Stimulated activated naive CD8-positive, alpha-beta T cell treated with anti-CD3 and anti-CD28 coated beads, Interleukin-15, Interleukin-2, amounts not matched to agents 100 ng/mL and 50 ng/mL, for 24 hours (primary cell): ENCODE measurements at regions not wholly inside any gene's neighbourhood (a gene's known extent, or its start where the extent isn't known, plus 50 kb on each side); places are given as distances from the start of the nearest gene placed in this dataset.

Experiments used
- H3K27ac Mint-ChIP-seq: one replicate; pipeline ENCODE4 v1.8.0; 2021; ENCODE audit warnings: mild to moderate bottlenecking, mixed read lengths
- H3K27me3 Mint-ChIP-seq: one replicate; pipeline ENCODE4 v1.8.0; 2021; ENCODE audit warnings: mixed read lengths
- H3K36me3 Mint-ChIP-seq: one replicate; pipeline ENCODE4 v1.8.0; 2021; ENCODE audit warnings: low read depth, mixed read lengths
- H3K4me1 Mint-ChIP-seq: one replicate; pipeline ENCODE4 v1.8.0; 2021; ENCODE audit warnings: low read depth, mixed read lengths
- H3K4me3 Mint-ChIP-seq: one replicate; pipeline ENCODE4 v1.8.0; 2021; ENCODE audit warnings: mild to moderate bottlenecking, mixed read lengths
- H3K9me3 Mint-ChIP-seq: one replicate; pipeline ENCODE4 v1.8.0; 2021; ENCODE audit warnings: mixed read lengths

- H3K27me3 Mint-ChIP-seq = no peaks in the 10 kb centered on the region
- H3K36me3 Mint-ChIP-seq = no peaks in the 10 kb centered on the region
- H3K27ac Mint-ChIP-seq = no peak overlapping the region
- no peaks in the 10 kb centered on the region for H3K4me1 Mint-ChIP-seq
- no peak overlapping the region for H3K4me3 Mint-ChIP-seq
- H3K9me3 Mint-ChIP-seq = peaks cover 4% of the 10 kb centered on the region
Observed at GRCh38 chr9:118984607-118985006, 384.6 kb downstream of the BRINP1 start.

- Mint-ChIP-seq H3K4me3 (no peak overlapping the region), H3K9me3 (peaks cover 8% of the 10 kb centered on the region)
Observed at GRCh38 chr9:118985851-118986250, 383.4 kb downstream of the BRINP1 start.

GRCh38 chr9:118987167-118987566, 382.1 kb downstream of the BRINP1 start:
- no peak overlapping the region for H3K4me3 Mint-ChIP-seq
- peaks cover 8% of the 10 kb centered on the region for H3K9me3 Mint-ChIP-seq
- no peak overlapping the region for H3K27ac Mint-ChIP-seq
- H3K27me3 Mint-ChIP-seq = no peaks in the 10 kb centered on the region
- no peaks in the 10 kb centered on the region for H3K36me3 Mint-ChIP-seq
- H3K4me1 Mint-ChIP-seq = no peaks in the 10 kb centered on the region

More at GRCh38 chr9:118985851-118986250, 383.4 kb downstream of the BRINP1 start:
- Mint-ChIP-seq H3K27ac (no peak overlapping the region), H3K36me3 (no peaks in the 10 kb centered on the region), H3K4me1 (no peaks in the 10 kb centered on the region), H3K27me3 (no peaks in the 10 kb centered on the region)

- no peaks in the 10 kb centered on the region for H3K27me3 Mint-ChIP-seq
- H3K27ac Mint-ChIP-seq = no peak overlapping the region
- H3K4me3 Mint-ChIP-seq = no peak overlapping the region
- no peaks in the 10 kb centered on the region for H3K36me3 Mint-ChIP-seq
- peaks cover 8% of the 10 kb centered on the region for H3K9me3 Mint-ChIP-seq
- H3K4me1 Mint-ChIP-seq = no peaks in the 10 kb centered on the region
Observed at GRCh38 chr9:118990949-118991348, 378.3 kb downstream of the BRINP1 start.

- Mint-ChIP-seq H3K27me3 (no peaks in the 10 kb centered on the region), H3K4me1 (no peaks in the 10 kb centered on the region), H3K36me3 (no peaks in the 10 kb centered on the region), H3K27ac (no peak overlapping the region), H3K9me3 (peaks cover 8% of the 10 kb centered on the region), H3K4me3 (no peak overlapping the region)
Observed at GRCh38 chr9:118991366-118992285, 377.6 kb downstream of the BRINP1 start.

- H3K4me1 Mint-ChIP-seq = no peaks in the 10 kb centered on the region
- no peak overlapping the region for H3K4me3 Mint-ChIP-seq
Observed at GRCh38 chr9:118992813-118993794, 376.1 kb downstream of the BRINP1 start.

GRCh38 chr9:118993965-118994364, 375.3 kb downstream of the BRINP1 start:
- H3K36me3 Mint-ChIP-seq = no peaks in the 10 kb centered on the region
- H3K27ac Mint-ChIP-seq = no peak overlapping the region
- H3K4me1 Mint-ChIP-seq = no peaks in the 10 kb centered on the region
- no peak overlapping the region for H3K4me3 Mint-ChIP-seq
- H3K9me3 Mint-ChIP-seq = peaks cover 8% of the 10 kb centered on the region
- no peaks in the 10 kb centered on the region for H3K27me3 Mint-ChIP-seq

More at GRCh38 chr9:118992813-118993794, 376.1 kb downstream of the BRINP1 start:
- H3K27me3 Mint-ChIP-seq = no peaks in the 10 kb centered on the region
- no peak overlapping the region for H3K27ac Mint-ChIP-seq
- H3K9me3 Mint-ChIP-seq = peaks cover 8% of the 10 kb centered on the region
- no peaks in the 10 kb centered on the region for H3K36me3 Mint-ChIP-seq

GRCh38 chr9:119002491-119002890, 366.7 kb downstream of the BRINP1 start:
- no peaks in the 10 kb centered on the region for H3K4me1 Mint-ChIP-seq
- no peaks in the 10 kb centered on the region for H3K27me3 Mint-ChIP-seq
- no peak overlapping the region for H3K27ac Mint-ChIP-seq
- no peak overlapping the region for H3K4me3 Mint-ChIP-seq
- no peaks in the 10 kb centered on the region for H3K36me3 Mint-ChIP-seq
- H3K9me3 Mint-ChIP-seq = peaks cover 2% of the 10 kb centered on the region

GRCh38 chr9:119003201-119003611, 366.0 kb downstream of the BRINP1 start:
- H3K27me3 Mint-ChIP-seq = no peaks in the 10 kb centered on the region
- peaks cover 8% of the 10 kb centered on the region for H3K9me3 Mint-ChIP-seq
- no peak overlapping the region for H3K27ac Mint-ChIP-seq
- no peaks in the 10 kb centered on the region for H3K4me1 Mint-ChIP-seq
- H3K36me3 Mint-ChIP-seq = no peaks in the 10 kb centered on the region
- no peak overlapping the region for H3K4me3 Mint-ChIP-seq

- H3K4me1 Mint-ChIP-seq = no peaks in the 10 kb centered on the region
- no peaks in the 10 kb centered on the region for H3K36me3 Mint-ChIP-seq
- H3K4me3 Mint-ChIP-seq = no peak overlapping the region
- H3K27ac Mint-ChIP-seq = no peak overlapping the region
- H3K27me3 Mint-ChIP-seq = no peaks in the 10 kb centered on the region
- H3K9me3 Mint-ChIP-seq = peaks cover 11% of the 10 kb centered on the region
Observed at GRCh38 chr9:119003882-119004617, 365.2 kb downstream of the BRINP1 start.

- Mint-ChIP-seq H3K4me3 (no peak overlapping the region), H3K27ac (no peak overlapping the region), H3K9me3 (peaks cover 11% of the 10 kb centered on the region), H3K4me1 (no peaks in the 10 kb centered on the region), H3K27me3 (no peaks in the 10 kb centered on the region), H3K36me3 (no peaks in the 10 kb centered on the region)
Observed at GRCh38 chr9:119004618-119004990, 364.6 kb downstream of the BRINP1 start.

- Mint-ChIP-seq H3K27me3 (no peaks in the 10 kb centered on the region), H3K27ac (no peak overlapping the region), H3K9me3 (peaks cover 11% of the 10 kb centered on the region), H3K4me3 (no peak overlapping the region), H3K36me3 (no peaks in the 10 kb centered on the region), H3K4me1 (no peaks in the 10 kb centered on the region)
Observed at GRCh38 chr9:119005162-119005561, 364.1 kb downstream of the BRINP1 start.

- no peak overlapping the region for H3K4me3 Mint-ChIP-seq
- no peaks in the 10 kb centered on the region for H3K27me3 Mint-ChIP-seq
- H3K9me3 Mint-ChIP-seq = peaks cover 11% of the 10 kb centered on the region
- H3K36me3 Mint-ChIP-seq = no peaks in the 10 kb centered on the region
- no peak overlapping the region for H3K27ac Mint-ChIP-seq
- no peaks in the 10 kb centered on the region for H3K4me1 Mint-ChIP-seq
Observed at GRCh38 chr9:119009249-119009648, 360.0 kb downstream of the BRINP1 start.

- Mint-ChIP-seq H3K27me3 (no peaks in the 10 kb centered on the region), H3K4me1 (no peaks in the 10 kb centered on the region), H3K4me3 (no peak overlapping the region), H3K9me3 (peaks cover 2% of the 10 kb centered on the region), H3K36me3 (no peaks in the 10 kb centered on the region), H3K27ac (no peak overlapping the region)
Observed at GRCh38 chr9:119020284-119020683, 349.0 kb downstream of the BRINP1 start.
